Thyroid gland (tissue), 4 donors: ENCODE measurements at regions not wholly inside any gene's neighbourhood (a gene's known extent, or its start where the extent isn't known, plus 50 kb on each side); places are given as distances from the start of the nearest gene placed in this dataset.

Experiments used
- DNase-seq, 2 donors: peaks; one replicate each; pipeline ENCODE4 v3.0.0-alpha.2; 2019
- H3K27ac ChIP-seq, 3 donors: fragments of 200-600 bp; sonication (generic); 1 replicate in 2 of 3; 2 replicates in 1 of 3; pipeline ENCODE4 v1.5.1; 2016 to 2019; ENCODE audit warnings: mild to moderate bottlenecking in 1 of 3, moderate library complexity in 1 of 3
- H3K27me3 ChIP-seq: fragments of 200-600 bp; sonication (generic); one replicate; pipeline ENCODE4 v1.5.1; 2019
- H3K36me3 ChIP-seq, 2 donors: fragments of 200-600 bp; sonication (generic); one replicate each; pipeline ENCODE4 v1.5.1; 2016 to 2019
- H3K4me1 ChIP-seq, 2 donors: fragments of 200-600 bp; sonication (generic); one replicate each; pipeline ENCODE4 v1.5.1; 2017 to 2019
- H3K4me3 ChIP-seq, 3 donors: fragments of 200-600 bp; sonication (generic); replicated peaks in 1 of 3; 1 replicate in 2 of 3; 2 replicates in 1 of 3; pipeline ENCODE4 v1.5.1; 2016; ENCODE audit warnings: mild to moderate bottlenecking in 1 of 3
- H3K9me3 ChIP-seq: fragments of 200-600 bp; sonication (generic); one replicate; pipeline ENCODE4 v1.5.1; 2017
- POLR2A ChIP-seq, 2 donors: fragments of 450-650 bp; IDR thresholded peaks; one replicate each; pipeline ENCODE4 v1.6.1; 2017; ENCODE audit warnings: antibody characterized with exemption in 2 of 2, mild to moderate bottlenecking in 2 of 2, moderate library complexity in 1 of 2
- WGBS, 2 donors: methylation state at CpG; one replicate each; pipeline ENCODE4 v1.1.5; 2017; 5-methylcytosine and 5-hydroxymethylcytosine counted together
- intact Hi-C: fragments of 100-400 bp; cut with DNase I; formaldehyde crosslinking; loops from one replicate; pipeline ENCODE4 v1.15.1; 2023
- TF ChIP-seq, protein P1 (sequence below), 6 experiments: fragments of 200-600 bp in 3 of 6; fragments of 450-650 bp in 3 of 6; sonication (generic) in 3 of 6; IDR thresholded peaks; one replicate each; pipeline ENCODE4 v1.5.1; 2016 to 2019; ENCODE audit warnings: antibody characterized with exemption in 6 of 6, mild to moderate bottlenecking in 2 of 6, inconsistent platforms in 1 of 6, moderate library complexity in 1 of 6

- Histone ChIP-seq H3K27ac (no peak overlapping the region), H3K27me3 (no peaks in the 10 kb centered on the region), H3K36me3 (no peaks in the 10 kb centered on the region), H3K4me1 (no peaks in the 10 kb centered on the region), H3K4me3 (no peak overlapping the region), H3K9me3 (no peaks in the 10 kb centered on the region)
- TF ChIP-seq, protein P1, sequence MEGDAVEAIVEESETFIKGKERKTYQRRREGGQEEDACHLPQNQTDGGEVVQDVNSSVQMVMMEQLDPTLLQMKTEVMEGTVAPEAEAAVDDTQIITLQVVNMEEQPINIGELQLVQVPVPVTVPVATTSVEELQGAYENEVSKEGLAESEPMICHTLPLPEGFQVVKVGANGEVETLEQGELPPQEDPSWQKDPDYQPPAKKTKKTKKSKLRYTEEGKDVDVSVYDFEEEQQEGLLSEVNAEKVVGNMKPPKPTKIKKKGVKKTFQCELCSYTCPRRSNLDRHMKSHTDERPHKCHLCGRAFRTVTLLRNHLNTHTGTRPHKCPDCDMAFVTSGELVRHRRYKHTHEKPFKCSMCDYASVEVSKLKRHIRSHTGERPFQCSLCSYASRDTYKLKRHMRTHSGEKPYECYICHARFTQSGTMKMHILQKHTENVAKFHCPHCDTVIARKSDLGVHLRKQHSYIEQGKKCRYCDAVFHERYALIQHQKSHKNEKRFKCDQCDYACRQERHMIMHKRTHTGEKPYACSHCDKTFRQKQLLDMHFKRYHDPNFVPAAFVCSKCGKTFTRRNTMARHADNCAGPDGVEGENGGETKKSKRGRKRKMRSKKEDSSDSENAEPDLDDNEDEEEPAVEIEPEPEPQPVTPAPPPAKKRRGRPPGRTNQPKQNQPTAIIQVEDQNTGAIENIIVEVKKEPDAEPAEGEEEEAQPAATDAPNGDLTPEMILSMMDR (IDR thresholded peaks at IDR 0.05): no peak
- no peak for TF ChIP-seq POLR2A (IDR thresholded peaks at IDR 0.05)
- no peak for DNase-seq
- 70 to 92% methylated on average over 1 of the region's 1 CpG for WGBS, 2 donors
- intact Hi-C loops: no loop called here
Measured at GRCh38 chr11:80355251-80355650, 914.4 kb upstream of the TENM4 start.

DNA sequence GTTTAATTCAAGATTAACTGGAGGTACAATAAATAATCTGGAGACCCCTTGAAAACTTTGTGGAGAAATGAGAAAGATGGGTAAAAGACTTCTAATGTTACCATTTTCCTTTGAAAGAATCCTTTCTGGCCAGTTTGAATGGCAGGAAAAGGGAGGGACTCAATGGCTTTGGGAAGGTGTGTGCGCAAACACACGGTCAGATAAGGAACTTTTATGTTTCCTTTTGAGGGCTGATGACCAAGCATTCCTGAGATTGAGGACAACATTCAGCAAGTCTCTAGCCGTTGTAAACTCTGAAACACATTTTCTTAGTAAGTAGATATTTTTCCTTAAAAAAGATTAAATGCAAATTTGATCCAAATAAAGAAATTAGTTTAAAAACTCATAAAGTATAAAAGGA lies 909.7 kb upstream of the TENM4 start:
- intact Hi-C loops: no loop called here
- no peaks in the 10 kb centered on the region for H3K27me3 ChIP-seq
- H3K9me3 ChIP-seq: no peaks in the 10 kb centered on the region
- H3K4me3 ChIP-seq: no peak overlapping the region
- no peak for TF ChIP-seq POLR2A (IDR thresholded peaks at IDR 0.05)
- TF ChIP-seq, protein P1 (IDR thresholded peaks at IDR 0.05): no peak
- H3K27ac ChIP-seq: no peak overlapping the region
- no peak for DNase-seq
- no peaks in the 10 kb centered on the region for H3K36me3 ChIP-seq
- H3K4me1 ChIP-seq: no peaks in the 10 kb centered on the region
- WGBS, 2 donors: 49 to 52% methylated on average over 3 of the region's 3 CpGs

- H3K4me1 ChIP-seq: no peaks in the 10 kb centered on the region
- H3K9me3 ChIP-seq: no peaks in the 10 kb centered on the region
- H3K36me3 ChIP-seq: no peaks in the 10 kb centered on the region
- no peak for DNase-seq
- H3K27me3 ChIP-seq: no peaks in the 10 kb centered on the region
- TF ChIP-seq, protein P1 (IDR thresholded peaks at IDR 0.05): no peak
- no peak for TF ChIP-seq POLR2A (IDR thresholded peaks at IDR 0.05)
- intact Hi-C loops: no loop called here
- H3K27ac ChIP-seq: no peak overlapping the region
- H3K4me3 ChIP-seq: no peak overlapping the region
Measured at GRCh38 chr11:80349997-80350396, 909.2 kb upstream of the TENM4 start.

DNA sequence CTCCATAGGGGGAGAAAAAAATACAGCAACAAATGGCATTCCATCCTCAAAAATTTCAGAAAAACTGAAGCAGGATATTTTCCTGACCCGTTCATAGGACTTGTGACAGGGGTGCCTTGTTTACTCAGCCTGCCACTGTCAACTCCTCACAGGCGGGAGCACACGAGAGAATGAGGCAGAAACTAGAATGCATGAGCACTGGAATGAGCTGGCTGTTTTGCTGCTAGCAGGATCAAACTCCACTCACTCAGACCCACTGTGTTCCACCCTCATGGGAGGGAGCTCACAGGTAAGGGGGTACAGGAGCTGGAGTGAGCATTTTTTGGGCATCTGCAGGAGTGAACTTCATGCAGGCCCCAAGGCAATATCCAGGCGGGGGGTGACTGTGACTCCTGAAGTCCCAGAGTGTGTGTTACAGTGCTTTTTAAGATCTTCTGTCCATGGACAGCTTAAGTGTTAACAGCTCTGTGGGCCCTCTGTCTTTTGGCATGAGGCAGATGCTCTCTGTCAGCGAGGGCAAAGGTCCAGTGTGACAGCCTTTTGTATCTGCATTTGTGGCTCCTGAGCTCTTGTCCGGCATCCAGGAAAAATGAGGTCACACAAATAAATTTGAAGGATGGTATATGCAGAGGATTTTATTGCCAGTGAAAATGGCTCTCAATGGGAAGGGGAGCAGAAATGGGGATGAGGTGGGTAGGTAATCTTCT lies 905.7 kb upstream of the TENM4 start:
- Histone ChIP-seq H3K4me1 (no peaks in the 10 kb centered on the region), H3K36me3 (no peaks in the 10 kb centered on the region), H3K9me3 (no peaks in the 10 kb centered on the region), H3K4me3 (no peak overlapping the region), H3K27ac (no peak overlapping the region), H3K27me3 (no peaks in the 10 kb centered on the region)
- DNase-seq: no peak
- 58 to 59% methylated on average over 6 of the region's 6 CpGs for WGBS, 2 donors
- intact Hi-C loops: no loop called here
- TF ChIP-seq, protein P1 (IDR thresholded peaks at IDR 0.05): no peak
- no peak for TF ChIP-seq POLR2A (IDR thresholded peaks at IDR 0.05)

- no peak overlapping the region for H3K4me3 ChIP-seq
- H3K9me3 ChIP-seq: no peaks in the 10 kb centered on the region
- H3K27me3 ChIP-seq: no peaks in the 10 kb centered on the region
- intact Hi-C loops: no loop called here
- no peak for TF ChIP-seq POLR2A (IDR thresholded peaks at IDR 0.05)
- no peak overlapping the region for H3K27ac ChIP-seq
- no peak for DNase-seq
- H3K4me1 ChIP-seq: no peaks in the 10 kb centered on the region
- no peaks in the 10 kb centered on the region for H3K36me3 ChIP-seq
Measured at GRCh38 chr11:80343436-80343835, 902.6 kb upstream of the TENM4 start.
